GM18909 (cell line): ENCODE measurements at regions not wholly inside any gene's neighbourhood (a gene's known extent, or its start where the extent isn't known, plus 50 kb on each side); places are given as distances from the start of the nearest gene placed in this dataset.
"Not testable (repeated sequence)": the region's sequence is repeated elsewhere in the genome, so short reads cannot be mapped to it uniquely, and the experiment has no call there.

Source experiments
- ATAC-seq: cut with Tn5 transposase; IDR thresholded peaks from one replicate; pipeline ENCODE4 v1.9.1; 2021; ENCODE audit warnings: mild to moderate bottlenecking; ENCODE audit not compliant: unreplicated experiment, poor library complexity

- ATAC-seq = no peak
Measured at GRCh38 chr20:11976966-11977365, 59.3 kb downstream of the BTBD3 start.

DNA sequence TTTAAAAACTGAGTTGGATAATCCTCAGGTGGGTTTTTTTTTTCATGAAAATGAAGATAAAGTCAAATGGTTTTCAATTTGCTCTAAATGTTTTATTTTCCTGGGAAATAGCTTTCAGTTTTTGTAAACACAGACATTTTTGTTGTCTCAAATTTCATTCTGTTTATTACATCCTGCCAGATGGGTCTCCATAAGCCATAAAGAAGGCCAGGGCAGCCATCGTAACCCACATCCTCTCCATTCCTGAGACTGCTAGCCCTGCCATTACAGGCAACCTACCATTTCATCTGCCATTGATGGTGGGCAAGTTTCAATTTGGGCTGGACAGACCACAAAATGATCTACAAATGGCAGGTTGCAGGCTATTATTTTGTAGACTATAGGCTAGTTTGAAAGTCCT, 60.8 kb downstream of the BTBD3 start:
- ATAC-seq = no peak

- ATAC-seq = peak; percentile 89
Measured at GRCh38 chr20:11979306-11979990, 61.8 kb downstream of the BTBD3 start.

- ATAC-seq = no peak
Measured at GRCh38 chr20:11980263-11980662, 62.6 kb downstream of the BTBD3 start.

DNA sequence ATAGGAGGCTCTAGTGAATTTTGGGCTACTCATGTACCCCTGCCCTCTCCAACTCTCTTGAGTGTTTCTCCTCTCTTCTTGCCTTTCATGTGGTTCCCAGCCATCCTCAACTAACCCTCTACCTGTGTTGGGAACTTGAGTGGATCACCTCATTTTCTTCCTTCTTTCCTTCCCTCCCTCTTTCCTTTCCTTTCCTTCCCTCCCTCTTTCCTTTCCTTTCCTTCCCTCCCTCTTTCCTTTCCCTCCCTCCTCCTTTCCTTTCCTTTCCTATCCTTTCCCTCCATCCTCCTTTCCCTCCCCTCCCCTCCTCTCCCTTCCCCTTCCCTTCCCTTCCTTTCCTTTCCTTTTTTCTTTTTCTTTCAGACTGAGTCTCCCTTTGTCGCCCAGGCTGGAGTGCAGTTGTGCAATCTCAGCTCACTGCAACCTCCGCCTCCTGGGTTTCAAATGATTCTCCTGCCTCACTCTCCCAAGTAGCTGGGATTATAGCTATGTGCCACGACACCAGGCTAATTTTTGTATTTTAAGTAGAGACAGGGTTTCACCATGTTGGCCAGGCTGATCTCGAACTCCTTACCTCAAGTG, 63.8 kb downstream of the BTBD3 start:
- no peak for ATAC-seq

GRCh38 chr20:11982289-11982954, 64.7 kb downstream of the BTBD3 start:
- no peak for ATAC-seq

DNA sequence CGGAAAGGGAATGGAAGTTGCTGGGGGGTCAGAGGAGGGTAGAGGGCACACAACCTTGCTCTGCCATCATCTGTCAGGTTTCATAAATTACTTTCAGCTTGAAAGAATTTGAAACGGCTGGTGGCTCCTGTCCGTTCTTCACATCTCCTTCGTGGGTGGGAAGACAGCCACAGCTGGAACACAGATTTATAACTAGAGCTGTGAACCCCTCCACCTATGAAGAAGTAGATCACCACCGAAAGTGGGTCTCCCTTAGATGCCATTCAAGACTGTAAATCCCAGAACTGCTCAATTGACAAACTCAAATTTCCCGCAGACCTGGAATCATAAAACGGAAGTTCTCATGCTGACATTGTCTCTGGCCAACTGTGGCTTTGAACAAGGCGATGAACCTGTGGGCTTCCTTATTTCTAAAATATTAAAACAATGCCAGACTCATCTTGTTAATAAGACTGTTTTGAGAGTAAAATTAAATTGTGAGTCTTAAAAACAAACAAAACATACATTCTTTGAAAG, 65.3 kb downstream of the BTBD3 start:
- no peak for ATAC-seq

DNA sequence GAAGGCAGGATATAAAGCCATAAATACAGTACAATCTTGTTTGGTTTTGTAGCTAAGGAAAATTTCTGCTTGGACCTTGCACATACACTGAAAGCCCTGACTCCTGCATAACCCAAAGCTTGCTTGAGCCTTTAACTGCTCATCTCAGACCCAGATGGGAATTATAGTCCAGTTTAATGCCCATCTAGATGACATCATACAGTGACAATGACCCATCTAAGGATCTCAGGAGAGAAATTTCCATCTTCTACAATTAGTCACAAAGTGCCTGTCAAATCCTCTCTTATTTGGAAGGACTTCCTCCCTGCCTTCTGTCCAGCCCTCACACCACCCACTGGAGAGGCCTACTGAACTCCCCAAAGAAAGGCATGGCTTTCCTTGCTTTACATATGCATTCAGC, 69.3 kb downstream of the BTBD3 start:
- ATAC-seq = no peak

DNA sequence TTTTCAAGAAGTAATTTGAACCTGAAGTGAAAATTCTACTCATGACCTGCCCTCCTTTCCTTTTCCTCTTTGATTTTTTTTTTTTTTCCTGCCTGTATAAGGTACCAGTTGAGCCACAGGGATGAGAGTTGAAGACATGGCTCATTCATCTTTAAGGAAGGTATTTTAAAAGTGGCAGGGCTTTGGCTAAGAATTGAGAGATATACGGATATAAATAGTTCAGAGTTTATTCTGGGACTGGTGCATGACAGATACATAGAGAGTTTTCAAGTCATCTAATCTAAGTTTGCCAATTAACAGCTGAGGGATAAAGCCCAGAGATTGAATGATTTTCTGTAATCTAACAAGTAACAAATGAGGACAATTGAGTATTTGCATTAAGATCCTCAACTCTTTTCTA, 69.8 kb downstream of the BTBD3 start:
- ATAC-seq = no peak

GRCh38 chr20:11989018-11989771, 71.5 kb downstream of the BTBD3 start:
- no peak for ATAC-seq

GRCh38 chr20:11992426-11992825, 74.7 kb downstream of the BTBD3 start:
- ATAC-seq = no peak

- ATAC-seq = peak; percentile 47
Measured at GRCh38 chr20:11993886-11994461, 76.3 kb downstream of the BTBD3 start.

- no peak for ATAC-seq
Measured at GRCh38 chr20:11995805-11996567, 78.3 kb downstream of the BTBD3 start.

GRCh38 chr20:12004776-12005175, 87.1 kb downstream of the BTBD3 start:
- ATAC-seq = not testable (repeated sequence)

- ATAC-seq = peak; percentile 96
Measured at GRCh38 chr20:12012241-12013222, 94.8 kb downstream of the BTBD3 start.

- ATAC-seq = no peak
Measured at GRCh38 chr20:12014276-12014675, 96.6 kb downstream of the BTBD3 start.

DNA sequence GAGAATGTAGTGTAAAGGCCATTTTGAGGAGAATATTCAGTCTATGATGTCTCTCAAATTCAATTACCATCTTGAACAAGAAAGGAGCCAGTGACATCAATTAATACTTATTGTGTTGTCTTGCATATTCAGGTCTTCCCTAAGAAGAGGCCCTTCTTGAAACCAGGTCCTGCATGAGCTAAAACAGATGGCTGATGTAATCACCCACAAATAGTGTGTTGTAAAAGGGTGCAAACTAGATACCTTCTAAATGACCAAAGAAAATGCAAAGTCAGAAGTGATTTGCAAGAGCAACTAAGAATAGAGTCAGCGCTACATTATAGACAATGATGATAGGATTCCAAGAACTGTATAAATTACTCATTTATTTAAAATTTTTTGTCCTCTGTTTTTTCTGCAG, 97.0 kb downstream of the BTBD3 start:
- ATAC-seq = no peak

DNA sequence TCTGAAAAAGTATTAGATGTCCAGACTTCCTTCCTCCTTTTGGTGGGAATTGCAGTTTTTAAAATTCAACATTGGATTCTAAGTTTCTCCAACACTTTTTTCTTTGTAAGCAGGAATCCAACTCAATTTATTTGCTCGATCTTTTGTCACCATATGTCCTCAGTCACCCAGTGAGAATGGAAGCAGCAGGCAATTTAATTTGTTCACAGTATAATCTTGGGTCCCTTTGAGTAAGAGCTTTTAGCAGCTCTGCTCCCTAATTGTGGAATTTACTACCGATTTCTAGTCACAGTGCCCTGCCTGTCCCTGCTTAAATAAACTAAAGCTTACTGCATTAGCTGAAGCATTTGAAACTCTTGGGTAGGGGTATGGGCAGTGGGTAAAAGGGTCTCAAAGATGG, 98.6 kb downstream of the BTBD3 start:
- ATAC-seq = no peak

GRCh38 chr20:12019715-12020114, 102.0 kb downstream of the BTBD3 start:
- ATAC-seq = no peak
